ENCODE measurements at regions not wholly inside any gene's neighbourhood (a gene's known extent, or its start where the extent isn't known, plus 50 kb on each side); places are given as distances from the start of the nearest gene placed in this dataset.
A peak's percentile ranks its signal among the peaks of the same experiment; 100 is the strongest.

DNA sequence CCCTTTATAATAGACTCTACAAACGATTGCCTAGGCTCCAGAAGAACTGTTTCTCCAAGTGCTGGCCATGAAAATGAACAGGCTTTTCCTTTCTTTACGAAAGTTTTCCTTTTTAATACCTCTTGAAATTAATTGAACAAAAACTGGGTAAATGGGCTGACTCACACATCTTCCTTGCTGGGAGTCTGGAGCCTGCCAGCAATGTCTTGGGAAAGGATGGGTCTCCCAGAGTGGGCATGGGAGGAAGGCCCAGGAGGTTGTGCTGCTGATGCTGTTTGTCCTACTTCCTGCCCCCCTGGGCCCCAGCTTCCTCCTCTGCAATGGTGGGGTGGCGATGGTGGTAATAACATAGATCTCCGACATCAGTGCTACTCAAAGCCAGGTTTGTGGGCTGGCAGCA lies 174.1 kb downstream of the RPS24 start:
- Mint-ChIP-seq H3K4me3 (ENCODE audit: unreplicated experiment) (no peak overlapping the region), H3K9me3 (ENCODE audit: unreplicated experiment) (peaks cover 9% of the 10 kb centered on the region), H3K27me3 (ENCODE audit: unreplicated experiment) (peaks cover 2% of the 10 kb centered on the region), H3K4me1 (ENCODE audit: low read depth, unreplicated experiment) (peaks cover 6% of the 10 kb centered on the region), H3K27ac (ENCODE audit: unreplicated experiment) (no peak overlapping the region), H3K36me3 (ENCODE audit: unreplicated experiment) (no peaks in the 10 kb centered on the region)
- TF ChIP-seq, protein P1, sequence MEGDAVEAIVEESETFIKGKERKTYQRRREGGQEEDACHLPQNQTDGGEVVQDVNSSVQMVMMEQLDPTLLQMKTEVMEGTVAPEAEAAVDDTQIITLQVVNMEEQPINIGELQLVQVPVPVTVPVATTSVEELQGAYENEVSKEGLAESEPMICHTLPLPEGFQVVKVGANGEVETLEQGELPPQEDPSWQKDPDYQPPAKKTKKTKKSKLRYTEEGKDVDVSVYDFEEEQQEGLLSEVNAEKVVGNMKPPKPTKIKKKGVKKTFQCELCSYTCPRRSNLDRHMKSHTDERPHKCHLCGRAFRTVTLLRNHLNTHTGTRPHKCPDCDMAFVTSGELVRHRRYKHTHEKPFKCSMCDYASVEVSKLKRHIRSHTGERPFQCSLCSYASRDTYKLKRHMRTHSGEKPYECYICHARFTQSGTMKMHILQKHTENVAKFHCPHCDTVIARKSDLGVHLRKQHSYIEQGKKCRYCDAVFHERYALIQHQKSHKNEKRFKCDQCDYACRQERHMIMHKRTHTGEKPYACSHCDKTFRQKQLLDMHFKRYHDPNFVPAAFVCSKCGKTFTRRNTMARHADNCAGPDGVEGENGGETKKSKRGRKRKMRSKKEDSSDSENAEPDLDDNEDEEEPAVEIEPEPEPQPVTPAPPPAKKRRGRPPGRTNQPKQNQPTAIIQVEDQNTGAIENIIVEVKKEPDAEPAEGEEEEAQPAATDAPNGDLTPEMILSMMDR (IDR thresholded peaks at IDR 0.05; ENCODE audit: partially characterized antibody, unreplicated experiment), result no peak
- DNase-seq, result no peak

DNA sequence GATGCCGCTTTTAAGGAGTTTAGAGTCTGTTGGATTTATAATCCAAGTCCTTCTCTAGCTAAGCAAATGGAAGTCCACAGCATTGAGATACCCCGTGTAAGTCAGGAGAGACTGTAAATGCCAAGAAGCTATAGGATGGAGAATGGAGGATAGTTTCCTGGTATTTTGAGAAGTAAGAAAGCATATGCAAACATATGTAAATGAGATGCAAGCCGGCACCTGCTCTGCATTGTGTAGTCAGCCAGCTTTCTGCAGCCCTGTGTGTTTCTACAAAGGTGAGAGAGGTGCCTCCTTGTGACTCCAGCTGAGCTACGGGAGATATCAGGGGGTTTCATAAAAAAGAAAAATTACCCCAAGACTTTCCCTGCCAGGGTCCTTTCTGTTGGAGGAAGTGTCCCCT lies 176.3 kb downstream of the RPS24 start:
- Mint-ChIP-seq H3K36me3 (ENCODE audit: unreplicated experiment) (no peaks in the 10 kb centered on the region), H3K4me3 (ENCODE audit: unreplicated experiment) (no peak overlapping the region), H3K27me3 (ENCODE audit: unreplicated experiment) (peaks cover 4% of the 10 kb centered on the region), H3K27ac (ENCODE audit: unreplicated experiment) (no peak overlapping the region), H3K4me1 (ENCODE audit: low read depth, unreplicated experiment) (peaks cover 6% of the 10 kb centered on the region), H3K9me3 (ENCODE audit: unreplicated experiment) (peaks cover 5% of the 10 kb centered on the region)
- TF ChIP-seq, protein P1 (IDR thresholded peaks at IDR 0.05; ENCODE audit: partially characterized antibody, unreplicated experiment), result no peak
- DNase-seq, result no peak

DNA sequence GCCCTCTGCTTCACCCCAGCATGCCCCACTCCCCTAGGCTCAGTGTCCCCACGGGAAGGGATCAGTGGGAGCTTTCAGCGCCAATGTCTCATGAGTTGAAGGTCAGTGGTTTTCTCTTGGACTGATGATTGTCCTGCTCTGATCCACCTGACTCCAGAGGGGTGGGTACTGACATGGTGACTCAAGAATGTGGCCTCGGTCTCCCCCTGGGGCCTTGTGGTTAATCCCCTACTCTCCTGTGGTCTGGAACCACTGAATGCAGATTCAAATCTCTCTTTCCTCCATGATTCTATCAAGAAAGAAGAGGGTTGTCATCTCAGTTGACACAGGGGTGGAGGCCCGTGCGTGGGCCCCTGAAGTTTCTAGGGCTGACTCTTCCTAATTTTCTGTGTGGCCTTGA lies 176.9 kb downstream of the RPS24 start:
- TF ChIP-seq, protein P1 (IDR thresholded peaks at IDR 0.05; ENCODE audit: partially characterized antibody, unreplicated experiment), result no peak
- Mint-ChIP-seq H3K4me3 (ENCODE audit: unreplicated experiment) (no peak overlapping the region), H3K9me3 (ENCODE audit: unreplicated experiment) (peaks cover 5% of the 10 kb centered on the region), H3K27ac (ENCODE audit: unreplicated experiment) (no peak overlapping the region), H3K27me3 (ENCODE audit: unreplicated experiment) (peaks cover 4% of the 10 kb centered on the region), H3K36me3 (ENCODE audit: unreplicated experiment) (no peaks in the 10 kb centered on the region), H3K4me1 (ENCODE audit: low read depth, unreplicated experiment) (peaks cover 9% of the 10 kb centered on the region)
- DNase-seq, result no peak

DNA sequence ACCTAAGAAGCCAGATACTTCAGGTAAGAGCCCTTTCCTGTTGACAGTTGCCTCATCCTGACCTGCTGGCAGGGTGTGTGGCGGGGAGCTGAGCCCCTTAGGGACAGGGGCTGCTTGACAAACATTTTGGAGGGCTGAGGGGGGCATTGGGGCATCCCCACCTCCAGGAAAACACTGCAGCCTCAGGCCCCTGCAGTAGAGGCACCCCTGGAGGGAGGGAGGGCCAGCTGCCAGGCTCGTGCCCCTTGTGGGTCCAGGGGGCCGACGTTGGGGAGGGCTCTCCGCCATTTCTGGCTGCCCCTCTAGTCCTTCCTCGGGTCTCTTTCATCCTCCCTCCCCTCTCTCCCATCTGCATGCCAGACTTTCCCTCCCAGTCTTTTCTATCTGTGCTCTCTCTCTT lies 177.3 kb downstream of the RPS24 start:
- no peaks in the 10 kb centered on the region for H3K36me3 Mint-ChIP-seq (ENCODE audit: unreplicated experiment)
- H3K27ac Mint-ChIP-seq (ENCODE audit: unreplicated experiment), result no peak overlapping the region
- H3K27me3 Mint-ChIP-seq (ENCODE audit: unreplicated experiment), result peaks cover 4% of the 10 kb centered on the region
- H3K9me3 Mint-ChIP-seq (ENCODE audit: unreplicated experiment), result peaks cover 3% of the 10 kb centered on the region
- H3K4me1 Mint-ChIP-seq (ENCODE audit: low read depth, unreplicated experiment), result peaks cover 13% of the 10 kb centered on the region
- DNase-seq, result no peak
- TF ChIP-seq, protein P1 (IDR thresholded peaks at IDR 0.05; ENCODE audit: partially characterized antibody, unreplicated experiment), result no peak
- H3K4me3 Mint-ChIP-seq (ENCODE audit: unreplicated experiment), result no peak overlapping the region

DNA sequence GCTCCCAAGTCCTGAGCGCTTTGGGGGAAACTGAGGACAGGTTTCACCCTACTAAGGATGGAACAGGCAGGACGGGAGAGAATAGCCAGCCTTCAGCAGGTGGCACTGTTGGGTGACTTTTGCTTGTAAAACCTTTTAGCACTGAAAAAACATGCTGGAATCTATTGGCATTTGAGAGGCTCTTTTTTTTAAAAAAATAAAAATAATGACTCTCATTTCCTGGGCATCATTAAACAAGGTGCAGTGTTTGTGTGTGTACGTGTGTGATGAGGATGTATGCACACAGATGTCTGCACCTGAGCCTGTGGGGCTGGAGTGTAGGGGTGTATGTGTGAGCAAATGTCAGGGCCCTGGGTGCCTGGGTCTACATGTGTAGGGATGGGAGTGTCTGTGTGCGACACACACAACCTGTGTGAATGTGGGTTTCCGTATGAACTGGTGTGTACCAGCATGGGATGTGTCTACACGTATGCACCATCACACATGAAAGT lies 177.9 kb downstream of the RPS24 start:
- DNase-seq, result peak; percentile 45
- no peak overlapping the region for H3K27ac Mint-ChIP-seq (ENCODE audit: unreplicated experiment)
- no peaks in the 10 kb centered on the region for H3K36me3 Mint-ChIP-seq (ENCODE audit: unreplicated experiment)
- TF ChIP-seq, protein P1 (IDR thresholded peaks at IDR 0.05; ENCODE audit: partially characterized antibody, unreplicated experiment), result no peak
- H3K4me3 Mint-ChIP-seq (ENCODE audit: unreplicated experiment), result no peak overlapping the region
- H3K9me3 Mint-ChIP-seq (ENCODE audit: unreplicated experiment), result peaks cover 3% of the 10 kb centered on the region
- H3K27me3 Mint-ChIP-seq (ENCODE audit: unreplicated experiment), result peaks cover 4% of the 10 kb centered on the region
- H3K4me1 Mint-ChIP-seq (ENCODE audit: low read depth, unreplicated experiment), result peaks cover 16% of the 10 kb centered on the region
